Breast epithelium (tissue), 3 donors: ENCODE measurements at regions not wholly inside any gene's neighbourhood (a gene's known extent, or its start where the extent isn't known, plus 50 kb on each side); places are given as distances from the start of the nearest gene placed in this dataset.

ENCODE experiments used
- POLR2A ChIP-seq: fragments of 450-650 bp; IDR thresholded peaks from one replicate; pipeline ENCODE4 v1.6.1; 2016; ENCODE audit warnings: antibody characterized with exemption, mild to moderate bottlenecking, moderate library complexity
- TF ChIP-seq, protein P1 (sequence below), 3 donors: fragments of 450-650 bp; IDR thresholded peaks; one replicate each; pipeline ENCODE4 v1.5.1; 2016 to 2017; ENCODE audit warnings: antibody characterized with exemption in 3 of 3, mild to moderate bottlenecking in 3 of 3, moderate library complexity in 3 of 3

DNA sequence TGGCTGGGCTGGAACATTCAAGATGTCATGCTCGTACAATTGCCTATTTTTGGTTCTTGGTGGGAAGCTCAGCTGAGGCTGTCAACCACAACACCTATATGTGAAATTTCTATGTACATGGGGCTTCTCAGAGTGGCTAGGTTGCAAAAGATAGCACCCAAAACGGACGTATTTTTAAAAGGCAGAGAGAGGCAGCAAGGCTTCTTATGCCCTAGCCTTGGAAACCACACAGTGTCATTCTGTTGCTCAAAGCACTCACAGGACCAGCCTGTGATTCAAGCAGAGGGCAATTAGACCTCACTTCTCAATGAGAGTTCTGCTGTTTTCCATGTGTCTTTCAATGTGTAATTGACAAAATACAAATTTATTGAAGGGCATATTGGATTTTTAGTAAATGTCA lies 134.0 kb downstream of the GXYLT1 start:
- TF ChIP-seq, protein P1, sequence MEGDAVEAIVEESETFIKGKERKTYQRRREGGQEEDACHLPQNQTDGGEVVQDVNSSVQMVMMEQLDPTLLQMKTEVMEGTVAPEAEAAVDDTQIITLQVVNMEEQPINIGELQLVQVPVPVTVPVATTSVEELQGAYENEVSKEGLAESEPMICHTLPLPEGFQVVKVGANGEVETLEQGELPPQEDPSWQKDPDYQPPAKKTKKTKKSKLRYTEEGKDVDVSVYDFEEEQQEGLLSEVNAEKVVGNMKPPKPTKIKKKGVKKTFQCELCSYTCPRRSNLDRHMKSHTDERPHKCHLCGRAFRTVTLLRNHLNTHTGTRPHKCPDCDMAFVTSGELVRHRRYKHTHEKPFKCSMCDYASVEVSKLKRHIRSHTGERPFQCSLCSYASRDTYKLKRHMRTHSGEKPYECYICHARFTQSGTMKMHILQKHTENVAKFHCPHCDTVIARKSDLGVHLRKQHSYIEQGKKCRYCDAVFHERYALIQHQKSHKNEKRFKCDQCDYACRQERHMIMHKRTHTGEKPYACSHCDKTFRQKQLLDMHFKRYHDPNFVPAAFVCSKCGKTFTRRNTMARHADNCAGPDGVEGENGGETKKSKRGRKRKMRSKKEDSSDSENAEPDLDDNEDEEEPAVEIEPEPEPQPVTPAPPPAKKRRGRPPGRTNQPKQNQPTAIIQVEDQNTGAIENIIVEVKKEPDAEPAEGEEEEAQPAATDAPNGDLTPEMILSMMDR (IDR thresholded peaks at IDR 0.05) = no peak
- no peak for TF ChIP-seq POLR2A
